Muscle of back (tissue), 3 donors: ENCODE measurements at regions not wholly inside any gene's neighbourhood (a gene's known extent, or its start where the extent isn't known, plus 50 kb on each side); places are given as distances from the start of the nearest gene placed in this dataset.

Source experiments
- DNase-seq, 3 donors: peaks; one replicate each; pipeline versions ENCODE4 v3.0.0 to v3.0.0-alpha.2; 2013

DNA sequence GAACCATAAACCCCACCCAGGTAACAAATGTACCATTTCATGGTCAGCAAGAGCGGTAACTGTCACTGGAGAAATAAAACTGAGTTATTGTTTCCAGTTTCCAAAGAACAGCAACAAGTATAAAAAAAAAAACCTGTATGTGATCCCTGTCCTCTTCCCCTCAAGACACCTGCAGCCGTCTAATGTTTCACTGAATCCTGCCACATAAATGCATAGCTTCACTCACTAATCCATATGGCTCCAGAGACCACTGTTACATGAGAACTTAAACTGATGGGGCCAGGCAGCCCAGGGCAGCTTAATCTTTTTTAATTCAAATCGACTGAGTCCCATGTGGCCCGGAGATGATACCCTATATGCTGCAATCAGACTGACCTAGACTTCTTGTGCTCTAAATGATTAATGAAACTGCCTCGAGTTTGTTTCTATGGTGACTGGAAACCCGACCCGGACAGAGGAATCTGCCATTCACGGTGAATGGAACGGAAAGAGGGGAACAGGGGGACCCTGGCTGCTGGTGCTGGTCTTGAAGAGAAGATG lies 60.9 kb upstream of the SIX2 start:
- DNase-seq = peak in 1 of 3 donors; percentile 26

DNA sequence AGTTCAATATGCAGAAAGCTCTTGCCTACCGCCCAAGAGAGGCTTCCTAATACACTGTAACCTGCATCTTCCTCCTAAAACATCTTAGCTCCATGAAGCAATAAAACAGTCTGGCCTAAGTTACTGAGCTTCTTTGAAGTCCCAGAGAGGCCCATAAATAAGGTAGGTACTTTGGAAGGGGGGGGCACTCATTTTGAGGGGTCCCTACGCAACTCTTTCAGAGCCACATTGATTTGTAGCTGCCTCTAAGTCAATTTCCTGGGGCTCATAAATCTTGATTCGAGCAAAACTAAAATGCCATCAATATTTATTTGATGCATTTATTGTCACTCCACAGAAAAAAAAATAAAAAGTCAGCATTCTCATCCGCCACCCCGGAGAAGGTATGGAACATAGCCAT lies 60.4 kb upstream of the SIX2 start:
- DNase-seq = no peak

DNA sequence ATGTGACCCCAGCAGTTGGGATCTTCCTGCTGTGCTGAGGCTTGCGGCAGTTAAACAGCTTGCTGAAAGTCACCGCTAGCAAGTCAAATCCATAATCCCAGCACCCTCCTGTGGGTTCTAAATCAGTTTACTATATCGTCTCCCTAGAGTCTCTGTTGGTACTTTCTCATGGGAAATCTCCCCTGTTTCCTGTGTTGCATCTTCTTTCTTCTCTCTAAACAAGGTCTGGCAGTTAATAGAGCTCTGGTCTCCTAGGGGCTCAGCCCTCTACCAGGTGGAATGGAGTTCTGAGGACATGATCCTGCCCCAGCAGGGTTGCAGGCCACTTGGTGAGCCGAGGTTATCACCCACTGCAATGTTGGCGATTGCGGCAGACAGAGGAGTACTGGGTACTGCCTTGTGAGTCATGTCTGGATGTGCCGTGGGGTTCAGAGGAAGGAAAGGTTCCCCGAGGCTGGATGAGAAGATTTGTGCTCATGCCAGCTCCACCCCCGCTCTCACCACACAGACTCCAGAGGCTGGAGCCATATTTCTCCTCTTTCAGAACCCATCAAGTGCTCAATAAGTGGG lies 59.4 kb upstream of the SIX2 start:
- DNase-seq = no peak

DNA sequence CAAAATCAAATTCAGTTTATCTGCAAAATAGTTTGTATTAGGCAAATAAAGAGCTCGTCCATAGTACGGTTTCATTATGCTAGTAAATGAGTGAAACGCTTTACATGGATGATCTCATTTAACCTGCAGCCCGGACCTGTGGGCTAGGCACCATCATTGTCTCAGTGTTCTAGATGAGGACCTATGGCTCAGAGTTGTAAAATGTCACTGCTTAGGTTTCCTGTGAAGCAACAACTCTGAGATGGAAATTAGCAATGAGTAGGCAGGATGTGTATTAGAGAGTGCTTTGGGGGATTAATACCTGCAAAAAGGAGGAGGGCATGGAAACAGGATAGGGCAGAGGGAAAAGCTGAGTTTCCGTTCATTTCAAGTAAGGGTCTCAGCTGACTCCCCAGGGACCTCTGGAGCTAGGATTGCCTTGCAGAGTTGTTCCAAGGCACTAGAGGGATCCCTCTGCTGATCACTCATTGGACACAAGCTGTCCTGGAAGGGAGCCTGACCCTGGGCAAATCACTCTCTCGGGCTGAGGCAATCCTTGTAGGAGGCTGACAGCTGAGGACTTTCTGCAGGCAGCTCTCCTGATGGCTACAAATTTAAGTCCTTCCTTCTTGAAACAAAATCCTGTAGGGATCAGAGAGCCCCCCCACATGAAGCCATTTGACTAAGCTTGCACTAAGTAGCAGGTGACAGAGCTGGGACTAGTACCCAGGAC lies 58.8 kb upstream of the SIX2 start:
- DNase-seq = peak; percentile 16 to 50 (median 29)
